ENCODE measurements at regions not wholly inside any gene's neighbourhood (a gene's known extent, or its start where the extent isn't known, plus 50 kb on each side); places are given as distances from the start of the nearest gene placed in this dataset.

DNA sequence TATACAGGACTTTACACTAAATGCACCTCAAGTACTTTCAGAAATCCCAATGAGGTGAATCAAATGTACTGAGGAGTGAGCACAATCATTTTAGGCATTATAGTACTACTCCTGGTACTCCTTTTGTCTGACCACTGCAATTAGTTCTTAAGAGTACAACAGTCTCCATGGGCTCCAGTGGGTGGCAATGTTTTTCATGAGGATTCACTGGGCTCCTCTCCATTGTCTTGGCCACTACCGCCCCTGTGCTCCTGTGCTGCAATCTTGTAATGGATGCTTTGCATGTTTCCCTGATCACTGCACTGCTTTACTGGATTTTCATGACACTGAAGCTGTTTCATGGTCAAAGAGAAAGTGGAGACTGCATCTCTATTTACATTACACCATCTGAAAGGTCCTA is 268.5 kb upstream of the ZSWIM2 start:
- no peaks in the 10 kb centered on the region for H3K36me3 ChIP-seq (ENCODE audit: insufficient read depth, low read length)

GRCh38 chr2:187115627-187116026 is 266.7 kb upstream of the ZSWIM2 start:
- Histone ChIP-seq H3K4me1 (ENCODE audit: insufficient read depth, low read length) (no peaks in the 10 kb centered on the region), H3K4me3 (ENCODE audit: low read length) (no peak overlapping the region), H3K9me3 (ENCODE audit: low read length) (no peaks in the 10 kb centered on the region), H3K27me3 (ENCODE audit: insufficient read depth, low read length) (no peaks in the 10 kb centered on the region), H3K36me3 (ENCODE audit: insufficient read depth, low read length) (no peaks in the 10 kb centered on the region), H2AFZ (ENCODE audit: low read depth, low read length) (no peak overlapping the region)

More for the DNA sequence above, 268.5 kb upstream of the ZSWIM2 start:
- Histone ChIP-seq H3K4me1 (ENCODE audit: insufficient read depth, low read length) (no peaks in the 10 kb centered on the region), H3K27me3 (ENCODE audit: insufficient read depth, low read length) (no peaks in the 10 kb centered on the region), H3K4me3 (ENCODE audit: low read length) (no peak overlapping the region), H2AFZ (ENCODE audit: low read depth, low read length) (peak overlapping the region; percentile 63), H3K9me3 (ENCODE audit: low read length) (peaks cover 2% of the 10 kb centered on the region)

GRCh38 chr2:187107001-187107400 is 258.0 kb upstream of the ZSWIM2 start:
- Histone ChIP-seq H3K36me3 (ENCODE audit: insufficient read depth, low read length) (no peaks in the 10 kb centered on the region), H2AFZ (ENCODE audit: low read depth, low read length) (no peak overlapping the region), H3K9me3 (ENCODE audit: low read length) (no peaks in the 10 kb centered on the region), H3K4me3 (ENCODE audit: low read length) (no peak overlapping the region), H3K4me1 (ENCODE audit: insufficient read depth, low read length) (no peaks in the 10 kb centered on the region), H3K27me3 (ENCODE audit: insufficient read depth, low read length) (no peaks in the 10 kb centered on the region)

DNA sequence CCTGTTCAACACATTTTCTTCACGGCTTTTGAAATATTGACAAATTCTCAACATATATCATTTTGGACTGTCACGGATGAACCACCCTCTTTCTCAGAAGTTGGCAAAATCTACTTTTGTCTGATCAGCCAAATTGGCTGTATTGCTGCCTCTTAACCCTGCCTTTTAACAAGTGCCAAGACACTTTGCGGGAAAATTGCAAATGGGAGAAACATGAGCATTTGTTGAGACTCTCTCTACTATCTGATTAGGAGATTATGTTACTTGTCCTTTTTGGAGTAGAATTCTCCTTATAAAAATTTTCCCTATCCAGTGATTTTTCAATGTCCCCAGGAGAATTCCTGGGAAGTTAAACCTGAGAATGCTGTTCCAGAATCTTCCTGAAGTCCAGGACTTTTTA is 256.2 kb upstream of the ZSWIM2 start:
- Histone ChIP-seq H3K9me3 (ENCODE audit: low read length) (no peaks in the 10 kb centered on the region), H3K4me3 (ENCODE audit: low read length) (no peak overlapping the region), H3K4me1 (ENCODE audit: insufficient read depth, low read length) (no peaks in the 10 kb centered on the region), H3K27me3 (ENCODE audit: insufficient read depth, low read length) (no peaks in the 10 kb centered on the region), H2AFZ (ENCODE audit: low read depth, low read length) (no peak overlapping the region), H3K36me3 (ENCODE audit: insufficient read depth, low read length) (no peaks in the 10 kb centered on the region)

GRCh38 chr2:187102381-187102780 is 253.4 kb upstream of the ZSWIM2 start:
- no peak overlapping the region for H2AFZ ChIP-seq (ENCODE audit: low read depth, low read length)
- no peaks in the 10 kb centered on the region for H3K9me3 ChIP-seq (ENCODE audit: low read length)
- H3K36me3 ChIP-seq (ENCODE audit: insufficient read depth, low read length), result no peaks in the 10 kb centered on the region
- no peak overlapping the region for H3K4me3 ChIP-seq (ENCODE audit: low read length)
- no peaks in the 10 kb centered on the region for H3K27me3 ChIP-seq (ENCODE audit: insufficient read depth, low read length)
- no peaks in the 10 kb centered on the region for H3K4me1 ChIP-seq (ENCODE audit: insufficient read depth, low read length)

- no peaks in the 10 kb centered on the region for H3K36me3 ChIP-seq (ENCODE audit: insufficient read depth, low read length)
- no peak overlapping the region for H2AFZ ChIP-seq (ENCODE audit: low read depth, low read length)
- H3K27me3 ChIP-seq (ENCODE audit: insufficient read depth, low read length), result no peaks in the 10 kb centered on the region
- H3K4me1 ChIP-seq (ENCODE audit: insufficient read depth, low read length), result no peaks in the 10 kb centered on the region
- no peaks in the 10 kb centered on the region for H3K9me3 ChIP-seq (ENCODE audit: low read length)
- no peak overlapping the region for H3K4me3 ChIP-seq (ENCODE audit: low read length)
Observed at GRCh38 chr2:187098154-187098553, 249.2 kb upstream of the ZSWIM2 start.

GRCh38 chr2:187093771-187094412 is 244.9 kb upstream of the ZSWIM2 start:
- Histone ChIP-seq H2AFZ (ENCODE audit: low read depth, low read length) (no peak overlapping the region), H3K9me3 (ENCODE audit: low read length) (no peaks in the 10 kb centered on the region), H3K27me3 (ENCODE audit: insufficient read depth, low read length) (no peaks in the 10 kb centered on the region), H3K4me1 (ENCODE audit: insufficient read depth, low read length) (no peaks in the 10 kb centered on the region), H3K4me3 (ENCODE audit: low read length) (no peak overlapping the region), H3K36me3 (ENCODE audit: insufficient read depth, low read length) (no peaks in the 10 kb centered on the region)

- Histone ChIP-seq H2AFZ (ENCODE audit: low read depth, low read length) (no peak overlapping the region), H3K4me3 (ENCODE audit: low read length) (no peak overlapping the region), H3K27me3 (ENCODE audit: insufficient read depth, low read length) (no peaks in the 10 kb centered on the region), H3K36me3 (ENCODE audit: insufficient read depth, low read length) (no peaks in the 10 kb centered on the region), H3K9me3 (ENCODE audit: low read length) (no peaks in the 10 kb centered on the region), H3K4me1 (ENCODE audit: insufficient read depth, low read length) (no peaks in the 10 kb centered on the region)
Observed at GRCh38 chr2:187091664-187092063, 242.7 kb upstream of the ZSWIM2 start.

DNA sequence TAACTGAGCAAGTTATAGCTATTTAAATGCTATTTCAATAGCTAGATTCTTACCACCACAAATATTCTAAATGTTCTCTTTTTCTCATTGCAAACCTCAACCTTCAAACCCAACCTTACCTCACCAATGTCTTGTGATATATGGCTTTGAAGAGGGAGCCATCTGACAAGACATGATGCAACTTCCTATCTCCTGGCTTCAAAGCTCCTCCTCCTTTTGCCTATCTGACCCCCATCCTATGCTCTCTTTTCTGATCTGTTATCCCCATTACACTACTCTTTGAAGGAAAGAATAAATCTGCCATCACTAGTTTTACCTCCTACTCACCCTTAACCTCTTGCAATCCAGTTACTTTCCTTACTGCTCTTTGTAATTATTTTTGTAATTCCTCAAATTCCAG is 235.6 kb upstream of the ZSWIM2 start:
- Histone ChIP-seq H3K4me3 (ENCODE audit: low read length) (no peak overlapping the region), H3K27me3 (ENCODE audit: insufficient read depth, low read length) (no peaks in the 10 kb centered on the region), H3K36me3 (ENCODE audit: insufficient read depth, low read length) (no peaks in the 10 kb centered on the region), H3K4me1 (ENCODE audit: insufficient read depth, low read length) (peaks cover 7% of the 10 kb centered on the region), H3K9me3 (ENCODE audit: low read length) (no peaks in the 10 kb centered on the region), H2AFZ (ENCODE audit: low read depth, low read length) (no peak overlapping the region)

GRCh38 chr2:187081461-187081860 is 232.5 kb upstream of the ZSWIM2 start:
- no peak overlapping the region for H3K4me3 ChIP-seq (ENCODE audit: low read length)

DNA sequence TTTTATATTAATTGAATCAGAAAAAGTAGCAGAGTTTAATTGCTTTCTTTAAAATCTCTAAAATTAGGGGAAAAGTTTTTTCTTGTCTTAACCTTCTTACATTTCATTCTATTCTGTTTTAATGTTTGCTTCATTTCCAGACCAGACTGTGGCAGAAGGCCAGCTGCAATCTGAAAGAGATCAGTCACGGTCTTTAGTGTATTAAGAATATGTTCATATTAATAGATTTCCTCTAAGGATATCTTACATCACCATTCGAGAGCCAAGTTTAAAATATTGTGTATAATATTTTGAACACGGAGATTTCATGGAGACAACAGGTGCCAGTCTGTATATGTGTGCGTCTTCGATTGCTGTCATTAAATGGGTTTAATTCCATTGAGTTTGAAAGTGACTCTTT is 230.9 kb upstream of the ZSWIM2 start:
- H3K4me1 ChIP-seq (ENCODE audit: insufficient read depth, low read length), result peaks cover 7% of the 10 kb centered on the region
- no peaks in the 10 kb centered on the region for H3K36me3 ChIP-seq (ENCODE audit: insufficient read depth, low read length)
- no peaks in the 10 kb centered on the region for H3K9me3 ChIP-seq (ENCODE audit: low read length)
- no peak overlapping the region for H2AFZ ChIP-seq (ENCODE audit: low read depth, low read length)
- no peak overlapping the region for H3K4me3 ChIP-seq (ENCODE audit: low read length)
- H3K27me3 ChIP-seq (ENCODE audit: insufficient read depth, low read length), result no peaks in the 10 kb centered on the region

More at GRCh38 chr2:187081461-187081860, 232.5 kb upstream of the ZSWIM2 start:
- no peak overlapping the region for H2AFZ ChIP-seq (ENCODE audit: low read depth, low read length)
- no peaks in the 10 kb centered on the region for H3K27me3 ChIP-seq (ENCODE audit: insufficient read depth, low read length)
- H3K4me1 ChIP-seq (ENCODE audit: insufficient read depth, low read length), result peaks cover 7% of the 10 kb centered on the region
- no peaks in the 10 kb centered on the region for H3K9me3 ChIP-seq (ENCODE audit: low read length)
- H3K36me3 ChIP-seq (ENCODE audit: insufficient read depth, low read length), result no peaks in the 10 kb centered on the region

DNA sequence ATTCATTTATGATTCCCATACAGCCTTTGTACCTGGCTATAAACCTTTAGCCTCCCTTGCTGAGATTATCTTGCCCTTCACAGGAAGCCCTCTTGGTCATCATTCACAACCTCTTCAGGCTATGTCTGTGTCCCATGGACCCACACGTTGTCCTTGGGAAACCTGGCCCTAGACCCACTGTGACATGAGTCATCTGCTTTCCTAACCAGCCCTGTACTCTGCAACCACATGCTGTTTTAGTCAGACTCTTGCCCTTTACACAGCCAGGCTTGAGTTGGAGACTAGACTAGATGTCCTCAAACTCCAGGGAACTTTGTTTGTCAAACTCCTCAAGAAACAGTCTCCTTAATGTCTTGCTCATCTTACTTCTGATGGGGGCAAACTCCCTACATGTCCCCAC is 229.3 kb upstream of the ZSWIM2 start:
- H3K4me3 ChIP-seq (ENCODE audit: low read length), result no peak overlapping the region
- no peak overlapping the region for H2AFZ ChIP-seq (ENCODE audit: low read depth, low read length)
- H3K36me3 ChIP-seq (ENCODE audit: insufficient read depth, low read length), result no peaks in the 10 kb centered on the region
- peaks cover 9% of the 10 kb centered on the region for H3K4me1 ChIP-seq (ENCODE audit: insufficient read depth, low read length)
- no peaks in the 10 kb centered on the region for H3K9me3 ChIP-seq (ENCODE audit: low read length)
- H3K27me3 ChIP-seq (ENCODE audit: insufficient read depth, low read length), result no peaks in the 10 kb centered on the region

GRCh38 chr2:187075671-187076070 is 226.7 kb upstream of the ZSWIM2 start:
- peaks cover 2% of the 10 kb centered on the region for H3K4me1 ChIP-seq (ENCODE audit: insufficient read depth, low read length)
- H2AFZ ChIP-seq (ENCODE audit: low read depth, low read length), result no peak overlapping the region
- no peaks in the 10 kb centered on the region for H3K27me3 ChIP-seq (ENCODE audit: insufficient read depth, low read length)
- H3K4me3 ChIP-seq (ENCODE audit: low read length), result no peak overlapping the region
- H3K36me3 ChIP-seq (ENCODE audit: insufficient read depth, low read length), result no peaks in the 10 kb centered on the region
- no peaks in the 10 kb centered on the region for H3K9me3 ChIP-seq (ENCODE audit: low read length)

DNA sequence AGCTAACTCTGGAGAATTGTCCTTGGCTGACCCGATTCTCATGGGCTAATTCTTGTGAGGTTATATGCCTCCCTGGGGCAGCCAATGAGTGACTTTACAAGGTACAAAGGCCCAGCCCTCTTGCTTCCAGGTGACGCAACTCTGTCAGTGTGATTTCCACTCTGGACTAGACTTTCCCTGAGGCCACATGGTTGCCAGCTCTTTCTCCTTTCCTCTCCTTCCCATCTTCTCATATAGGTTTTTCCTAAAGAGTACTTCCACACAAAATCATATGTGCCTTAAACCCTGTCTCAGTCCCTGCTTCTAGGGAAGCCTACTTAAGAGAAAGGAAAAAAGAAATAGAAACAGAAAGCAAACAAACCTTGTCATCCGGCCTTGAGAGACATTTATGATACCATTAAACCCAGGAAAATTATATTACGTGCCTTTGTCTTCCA is 226.2 kb upstream of the ZSWIM2 start:
- no peak overlapping the region for H2AFZ ChIP-seq (ENCODE audit: low read depth, low read length)

More for the DNA sequence above, 226.2 kb upstream of the ZSWIM2 start:
- H3K36me3 ChIP-seq (ENCODE audit: insufficient read depth, low read length), result no peaks in the 10 kb centered on the region
- no peaks in the 10 kb centered on the region for H3K9me3 ChIP-seq (ENCODE audit: low read length)
- H3K4me3 ChIP-seq (ENCODE audit: low read length), result no peak overlapping the region
- H3K4me1 ChIP-seq (ENCODE audit: insufficient read depth, low read length), result peaks cover 2% of the 10 kb centered on the region
- H3K27me3 ChIP-seq (ENCODE audit: insufficient read depth, low read length), result no peaks in the 10 kb centered on the region
